A549 (cell line): ENCODE measurements at regions not wholly inside any gene's neighbourhood (a gene's known extent, or its start where the extent isn't known, plus 50 kb on each side); places are given as distances from the start of the nearest gene placed in this dataset.

Source experiments
- ATAC-seq, 2 experiments: fragments of 200-7000 bp in 1 of 2; fragments of >200 bp in 1 of 2; cut with Nextera tagmentation in 1 of 2; cut with Tn5 transposase in 1 of 2; 3 replicates each; pipeline versions ENCODE4 v1.8.0 to v1.9.1; 2018 to 2020; ENCODE audit warnings: mild to moderate bottlenecking in 1 of 2, moderate library complexity in 1 of 2
- CTCF ChIA-PET: fragments of 300-600 bp; sonication (Branson Sonifier 250); formaldehyde crosslinking; extraction: SDS; loops from one replicate; lab custom pipeline; 2021; ENCODE audit warnings: antibody characterized with exemption, inconsistent platforms; lab: Yijun Ruan, JAX
- POLR2A ChIA-PET: fragments of 350-600 bp; formaldehyde crosslinking; extraction: SDS; loops from one replicate; lab custom pipeline; 2021; ENCODE audit warnings: antibody characterized with exemption, inconsistent platforms; lab: Yijun Ruan, JAX
- DNase-seq, 2 experiments: peaks; one replicate each; pipeline versions ENCODE4 v3.0.0 to v3.0.0-alpha.2; 2011 to 2016; ENCODE audit warnings: low read depth in 1 of 2, low spot score in 1 of 2
- FAIRE-seq: peaks from 2 replicates; lab custom pipeline; 2011; peaks lifted over from hg19 to GRCh38; lab: Jason Lieb, UNC
- H3K27ac ChIP-seq, 2 experiments: fragments of >200 bp; sonication (Bioruptor Twin); formaldehyde crosslinking; 3 replicates each; pipeline ENCODE4 v1.5.1; 2016 to 2017
- H3K4me1 ChIP-seq: fragments of >200 bp; sonication (Bioruptor Twin); formaldehyde crosslinking; 3 replicates; pipeline ENCODE4 v1.6.1; 2016
- H3K4me2 ChIP-seq: fragments of >200 bp; sonication (Bioruptor Twin); formaldehyde crosslinking; 3 replicates; pipeline ENCODE4 v1.6.1; 2016
- H3K4me3 ChIP-seq: fragments of >200 bp; sonication (Bioruptor Twin); formaldehyde crosslinking; 3 replicates; pipeline ENCODE4 v1.5.1; 2016
- H3K9me3 ChIP-seq: fragments of >200 bp; sonication (Bioruptor Twin); formaldehyde crosslinking; 3 replicates; pipeline ENCODE4 v1.6.1; 2016
- CEBPB ChIP-seq, 2 experiments: fragments of >200 bp in 1 of 2; sonication (Bioruptor Twin) in 1 of 2; formaldehyde crosslinking in 1 of 2; IDR thresholded peaks; 2 replicates each; pipeline ENCODE4 v1.6.1; 2012 to 2016
- CHD2 ChIP-seq: fragments of 150-350 bp; IDR thresholded peaks from 2 replicates; pipeline ENCODE4 v1.6.1; 2014; ENCODE audit warnings: low read length; ENCODE audit not compliant: partially characterized antibody
- CHD4 ChIP-seq: fragments of 200-600 bp; sonication (generic); IDR thresholded peaks from 2 replicates; pipeline ENCODE4 v1.6.1; 2016; ENCODE audit warnings: antibody characterized with exemption, mild to moderate bottlenecking, borderline replicate concordance
- EHF ChIP-seq: fragments of 250-450 bp; sonication (Bioruptor Pico); IDR thresholded peaks from 2 replicates; pipeline ENCODE4 v1.5.0; 2020; ENCODE audit warnings: mild to moderate bottlenecking
- EHMT2 ChIP-seq: fragments of 200-600 bp; sonication (generic); IDR thresholded peaks from 2 replicates; pipeline ENCODE4 v1.6.1; 2016; ENCODE audit warnings: antibody characterized with exemption, low read depth, mild to moderate bottlenecking, moderate library complexity
- HDAC2 ChIP-seq: fragments of 200-600 bp; sonication (generic); IDR thresholded peaks from 2 replicates; pipeline ENCODE4 v1.6.1; 2016
- HEYL ChIP-seq: fragments of 250-450 bp; sonication (Bioruptor Pico); IDR thresholded peaks from 2 replicates; pipeline ENCODE4 v1.8.0; 2021; ENCODE audit warnings: mild to moderate bottlenecking, moderate library complexity
- HOXB5 ChIP-seq: fragments of 250-450 bp; sonication (Bioruptor Pico); IDR thresholded peaks from 2 replicates; pipeline ENCODE4 v1.5.0; 2020; ENCODE audit warnings: mild to moderate bottlenecking, moderate library complexity
- KDM1A ChIP-seq: fragments of 200-600 bp; sonication (generic); IDR thresholded peaks from 2 replicates; pipeline ENCODE4 v1.6.1; 2016; ENCODE audit warnings: low read depth, mild to moderate bottlenecking
- NPAS2 ChIP-seq: fragments of 250-450 bp; sonication (Bioruptor Pico); IDR thresholded peaks from 2 replicates; pipeline ENCODE4 v1.8.0; 2022; ENCODE audit warnings: mild to moderate bottlenecking, moderate library complexity, borderline replicate concordance
- RCOR1 ChIP-seq: fragments of 150-350 bp; IDR thresholded peaks from 2 replicates; pipeline ENCODE4 v1.6.1; 2014; ENCODE audit warnings: antibody characterized with exemption, low read length, low read depth
- RNF2 ChIP-seq: fragments of 200-600 bp; sonication (generic); IDR thresholded peaks from 2 replicates; pipeline ENCODE4 v1.6.1; 2016; ENCODE audit warnings: low read depth, mild to moderate bottlenecking, antibody characterized with exemption, moderate library complexity, borderline replicate concordance
- TFCP2L1 ChIP-seq: fragments of 250-450 bp; sonication (Bioruptor Pico); IDR thresholded peaks from 2 replicates; pipeline ENCODE4 v1.5.0; 2021; ENCODE audit warnings: mild to moderate bottlenecking
- TP53 ChIP-seq: fragments of 250-450 bp; sonication (Bioruptor Pico); IDR thresholded peaks from 2 replicates; pipeline ENCODE4 v1.5.0; 2021; ENCODE audit warnings: mild to moderate bottlenecking, moderate library complexity
- ZFP36 ChIP-seq: fragments of 450-650 bp; IDR thresholded peaks from 2 replicates; pipeline ENCODE4 v1.6.1; 2014; ENCODE audit warnings: borderline replicate concordance; ENCODE audit not compliant: partially characterized antibody
- ZNF302 ChIP-seq: fragments of 250-450 bp; sonication (Bioruptor Pico); IDR thresholded peaks from 2 replicates; pipeline ENCODE4 v1.9.0; 2021; ENCODE audit warnings: inconsistent platforms, mild to moderate bottlenecking, moderate library complexity
- ZSCAN20 ChIP-seq: fragments of 250-450 bp; sonication (Bioruptor Pico); IDR thresholded peaks from 2 replicates; pipeline ENCODE4 v1.8.0; 2022; ENCODE audit warnings: mild to moderate bottlenecking, moderate library complexity
- WGBS: methylation state at CpG from one replicate; pipeline ENCODE4 v1.1.6; 2017; ENCODE audit errors: missing lambda C conversion rate; 5-methylcytosine and 5-hydroxymethylcytosine counted together
- TF ChIP-seq, protein P1 (sequence below): fragments of 250-450 bp; sonication (Bioruptor Pico); IDR thresholded peaks from 2 replicates; pipeline ENCODE4 v1.5.0; 2020; ENCODE audit warnings: low read depth, mild to moderate bottlenecking, moderate library complexity
- TF ChIP-seq, protein P2 (sequence below): fragments of 150-350 bp; IDR thresholded peaks from 2 replicates; pipeline ENCODE4 v1.6.1; 2014; ENCODE audit warnings: low read depth, mild to moderate bottlenecking, low read length
- TF ChIP-seq, protein P3 (sequence below): fragments of 200-600 bp; sonication (generic); IDR thresholded peaks from 2 replicates; pipeline ENCODE4 v1.6.1; 2016; ENCODE audit warnings: antibody characterized with exemption, mild to moderate bottlenecking, moderate library complexity

DNA sequence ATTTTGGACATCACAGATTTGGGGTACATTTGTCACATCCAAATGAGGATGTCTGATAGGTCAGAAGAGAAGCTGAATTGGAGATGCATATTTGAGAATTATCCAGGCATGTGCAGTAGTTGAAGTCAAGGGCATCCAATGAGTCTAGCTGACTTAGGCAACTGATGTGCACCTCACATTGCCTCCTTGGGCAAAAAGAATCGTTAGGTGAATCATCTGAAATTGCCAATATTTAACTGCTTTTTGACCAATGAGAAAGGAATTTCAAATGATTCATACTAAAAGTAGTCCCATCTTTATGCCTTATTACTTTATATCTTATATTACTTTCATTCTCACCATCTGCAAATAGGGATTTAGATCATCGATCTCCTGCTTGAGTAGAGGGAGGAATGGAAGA, 117.7 kb downstream of the CD47 start:
- H3K4me2 ChIP-seq = no peak overlapping the region
- no peak for TF ChIP-seq ZSCAN20 (CRISPR knock-in tag)
- TF ChIP-seq HOXB5 (CRISPR knock-in tag) = no peak
- TF ChIP-seq ZNF302 = no peak
- TF ChIP-seq, protein P1, sequence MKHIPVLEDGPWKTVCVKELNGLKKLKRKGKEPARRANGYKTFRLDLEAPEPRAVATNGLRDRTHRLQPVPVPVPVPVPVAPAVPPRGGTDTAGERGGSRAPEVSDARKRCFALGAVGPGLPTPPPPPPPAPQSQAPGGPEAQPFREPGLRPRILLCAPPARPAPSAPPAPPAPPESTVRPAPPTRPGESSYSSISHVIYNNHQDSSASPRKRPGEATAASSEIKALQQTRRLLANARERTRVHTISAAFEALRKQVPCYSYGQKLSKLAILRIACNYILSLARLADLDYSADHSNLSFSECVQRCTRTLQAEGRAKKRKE = no peak
- TF ChIP-seq TFCP2L1 (CRISPR knock-in tag) = no peak
- TF ChIP-seq RCOR1 = no peak
- no peak for TF ChIP-seq CHD2
- TF ChIP-seq EHF = no peak
- TF ChIP-seq HEYL = no peak
- TF ChIP-seq, protein P2, sequence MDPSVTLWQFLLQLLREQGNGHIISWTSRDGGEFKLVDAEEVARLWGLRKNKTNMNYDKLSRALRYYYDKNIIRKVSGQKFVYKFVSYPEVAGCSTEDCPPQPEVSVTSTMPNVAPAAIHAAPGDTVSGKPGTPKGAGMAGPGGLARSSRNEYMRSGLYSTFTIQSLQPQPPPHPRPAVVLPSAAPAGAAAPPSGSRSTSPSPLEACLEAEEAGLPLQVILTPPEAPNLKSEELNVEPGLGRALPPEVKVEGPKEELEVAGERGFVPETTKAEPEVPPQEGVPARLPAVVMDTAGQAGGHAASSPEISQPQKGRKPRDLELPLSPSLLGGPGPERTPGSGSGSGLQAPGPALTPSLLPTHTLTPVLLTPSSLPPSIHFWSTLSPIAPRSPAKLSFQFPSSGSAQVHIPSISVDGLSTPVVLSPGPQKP = no peak
- no peak for TF ChIP-seq EHMT2
- TF ChIP-seq TP53 (CRISPR knock-in tag) = no peak
- no peak for TF ChIP-seq KDM1A
- no peak for TF ChIP-seq RNF2
- TF ChIP-seq CHD4 = no peak
- no peak for TF ChIP-seq NPAS2
- no peak for TF ChIP-seq CEBPB (IDR thresholded peaks at IDR 0.05)
- no peak for TF ChIP-seq ZFP36
- TF ChIP-seq, protein P3, sequence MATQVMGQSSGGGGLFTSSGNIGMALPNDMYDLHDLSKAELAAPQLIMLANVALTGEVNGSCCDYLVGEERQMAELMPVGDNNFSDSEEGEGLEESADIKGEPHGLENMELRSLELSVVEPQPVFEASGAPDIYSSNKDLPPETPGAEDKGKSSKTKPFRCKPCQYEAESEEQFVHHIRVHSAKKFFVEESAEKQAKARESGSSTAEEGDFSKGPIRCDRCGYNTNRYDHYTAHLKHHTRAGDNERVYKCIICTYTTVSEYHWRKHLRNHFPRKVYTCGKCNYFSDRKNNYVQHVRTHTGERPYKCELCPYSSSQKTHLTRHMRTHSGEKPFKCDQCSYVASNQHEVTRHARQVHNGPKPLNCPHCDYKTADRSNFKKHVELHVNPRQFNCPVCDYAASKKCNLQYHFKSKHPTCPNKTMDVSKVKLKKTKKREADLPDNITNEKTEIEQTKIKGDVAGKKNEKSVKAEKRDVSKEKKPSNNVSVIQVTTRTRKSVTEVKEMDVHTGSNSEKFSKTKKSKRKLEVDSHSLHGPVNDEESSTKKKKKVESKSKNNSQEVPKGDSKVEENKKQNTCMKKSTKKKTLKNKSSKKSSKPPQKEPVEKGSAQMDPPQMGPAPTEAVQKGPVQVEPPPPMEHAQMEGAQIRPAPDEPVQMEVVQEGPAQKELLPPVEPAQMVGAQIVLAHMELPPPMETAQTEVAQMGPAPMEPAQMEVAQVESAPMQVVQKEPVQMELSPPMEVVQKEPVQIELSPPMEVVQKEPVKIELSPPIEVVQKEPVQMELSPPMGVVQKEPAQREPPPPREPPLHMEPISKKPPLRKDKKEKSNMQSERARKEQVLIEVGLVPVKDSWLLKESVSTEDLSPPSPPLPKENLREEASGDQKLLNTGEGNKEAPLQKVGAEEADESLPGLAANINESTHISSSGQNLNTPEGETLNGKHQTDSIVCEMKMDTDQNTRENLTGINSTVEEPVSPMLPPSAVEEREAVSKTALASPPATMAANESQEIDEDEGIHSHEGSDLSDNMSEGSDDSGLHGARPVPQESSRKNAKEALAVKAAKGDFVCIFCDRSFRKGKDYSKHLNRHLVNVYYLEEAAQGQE = no peak
- no peak overlapping the region for H3K4me3 ChIP-seq
- CTCF ChIA-PET = interaction anchor here (1.2 to 1.9 kb wide), 4 partner anchors 12 to 46 kb away, joined by 3 to 6 read pairs (median 5); no protein-coding TSS in a partner anchor
- no peak overlapping the region for H3K27ac ChIP-seq
- FAIRE-seq (peak; percentile 28), ATAC-seq (no peak), DNase-seq (no peak)
- POLR2A ChIA-PET = no interaction called here
- H3K4me1 ChIP-seq = peaks cover 11% of the 10 kb centered on the region; the same call in 1 of the 3 replicates
- H3K9me3 ChIP-seq = no peaks in the 10 kb centered on the region
- 17% methylated on average over 2 of the region's 2 CpGs for WGBS

- Histone ChIP-seq H3K9me3 (no peaks in the 10 kb centered on the region), H3K4me1 (peaks cover 11% of the 10 kb centered on the region; the same call in 1 of the 3 replicates), H3K27ac (no peak overlapping the region), H3K4me3 (no peak overlapping the region), H3K4me2 (no peak overlapping the region)
- ChIA-PET CTCF (interaction anchor here (1.0 to 1.5 kb wide), 3 partner anchors 13 to 147 kb away, joined by 3 to 5 read pairs (median 4); no protein-coding TSS in a partner anchor), POLR2A (no interaction called here)
- TF ChIP-seq ZNF302 (no peak), HDAC2 (no peak), TFCP2L1 (CRISPR knock-in tag) (no peak)
- WGBS = 43% methylated on average over 1 of the region's 1 CpG
- ATAC-seq = no peak
- DNase-seq = no peak
- FAIRE-seq = no peak
Observed at GRCh38 chr3:107970993-107971580, 119.7 kb downstream of the CD47 start.
